HG02885 (cell line): ENCODE measurements at regions not wholly inside any gene's neighbourhood (a gene's known extent, or its start where the extent isn't known, plus 50 kb on each side); places are given as distances from the start of the nearest gene placed in this dataset.

ENCODE experiments used
- ATAC-seq: cut with Tn5 transposase; IDR thresholded peaks from one replicate; pipeline ENCODE4 v1.9.1; 2021; ENCODE audit warnings: mild to moderate bottlenecking; ENCODE audit not compliant: unreplicated experiment, poor library complexity

DNA sequence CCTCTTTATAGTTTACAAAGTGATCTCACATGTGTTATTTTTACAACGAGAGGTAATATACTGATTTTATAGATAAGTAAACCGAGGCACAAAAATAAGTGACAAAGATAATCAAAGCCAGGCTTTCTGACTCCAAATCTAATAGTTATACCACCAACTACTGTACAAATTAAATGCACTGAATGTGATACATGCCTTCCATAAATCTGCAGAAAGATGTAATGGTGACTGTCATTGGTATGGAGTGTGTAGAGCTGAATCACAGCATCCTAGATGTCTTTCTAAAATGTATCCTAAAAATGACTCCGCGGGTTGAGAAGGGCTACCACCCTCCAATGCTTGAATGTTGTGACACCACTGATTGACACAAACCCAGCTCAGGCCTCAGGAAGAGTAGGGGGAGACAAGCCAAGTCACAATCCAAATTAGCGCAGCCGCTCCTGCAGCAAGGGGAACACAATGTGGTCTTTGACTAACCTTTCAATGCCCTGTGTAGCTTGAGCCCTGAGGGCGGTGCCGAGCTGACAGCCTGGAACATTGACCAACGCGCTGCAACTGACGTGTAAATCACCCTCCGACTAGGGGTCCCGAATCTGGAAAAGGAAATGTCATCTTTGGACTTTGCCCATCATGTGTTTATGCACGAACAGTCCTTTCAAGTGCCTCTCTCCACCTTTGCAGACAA is 136.8 kb downstream of the OLIG3 start:
- no peak for ATAC-seq

DNA sequence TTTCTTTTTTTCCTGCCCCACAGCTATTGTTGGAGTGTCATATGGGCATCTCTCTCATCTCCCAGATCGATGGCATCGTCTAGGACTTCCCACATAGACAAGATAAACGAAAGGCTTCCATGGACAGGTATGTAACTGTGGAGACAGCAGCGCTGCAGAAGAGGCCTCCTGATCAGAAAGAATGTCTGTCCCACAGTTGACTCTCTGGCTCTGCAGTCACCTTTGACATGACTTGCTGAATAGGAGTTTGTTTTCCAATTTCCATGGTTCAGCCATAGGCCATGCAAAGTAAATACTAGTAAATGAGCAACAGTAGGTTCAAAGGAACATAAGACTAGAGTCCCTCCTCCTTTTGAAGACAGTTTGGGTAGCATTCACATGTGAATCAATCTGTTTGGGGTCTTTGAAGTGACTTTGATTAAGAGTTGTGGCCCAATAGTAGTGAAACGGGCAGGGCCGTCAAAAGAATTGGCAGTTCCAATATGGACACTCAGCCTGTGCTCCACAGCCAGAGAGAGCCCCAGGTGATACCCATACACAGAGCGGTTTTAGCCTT is 134.7 kb upstream of the IFNGR1 start:
- ATAC-seq = no peak

DNA sequence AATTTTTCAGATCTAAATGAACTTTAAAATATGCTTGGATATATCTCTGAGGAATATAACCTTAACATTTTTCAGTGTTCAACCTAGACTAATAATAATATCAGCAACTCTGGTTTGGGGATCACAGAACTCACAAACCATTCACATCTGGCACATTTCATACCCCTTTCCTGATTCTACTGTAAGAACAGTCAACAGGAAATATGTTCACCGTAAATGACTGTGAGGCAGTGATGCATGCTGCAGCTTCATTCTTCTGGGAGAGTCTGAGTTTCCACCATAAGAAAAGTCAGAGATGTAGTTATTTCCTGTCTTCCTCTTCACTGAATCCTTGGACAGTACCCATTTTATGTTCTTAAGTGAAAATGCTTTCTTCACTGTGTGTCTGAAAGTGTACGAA is 134.2 kb upstream of the IFNGR1 start:
- no peak for ATAC-seq

DNA sequence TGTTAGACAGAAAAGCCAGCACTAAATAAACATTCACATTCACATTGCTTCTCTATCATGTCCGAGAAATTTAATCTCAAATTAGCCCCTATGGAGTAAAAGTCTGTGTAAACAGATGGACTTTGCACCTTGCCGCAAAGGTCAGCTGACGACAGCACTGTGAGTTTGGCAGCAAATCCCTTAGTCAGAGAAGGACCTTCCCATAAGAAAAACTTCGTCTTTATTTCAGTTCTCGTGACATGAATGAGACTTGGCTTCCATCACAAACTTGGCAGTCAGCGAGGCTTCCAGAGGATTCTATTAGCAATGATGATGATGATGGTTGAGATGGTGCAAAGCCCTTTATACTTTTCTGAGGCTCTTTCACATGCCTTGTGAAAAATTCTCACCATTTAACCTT is 133.7 kb upstream of the IFNGR1 start:
- ATAC-seq = no peak

DNA sequence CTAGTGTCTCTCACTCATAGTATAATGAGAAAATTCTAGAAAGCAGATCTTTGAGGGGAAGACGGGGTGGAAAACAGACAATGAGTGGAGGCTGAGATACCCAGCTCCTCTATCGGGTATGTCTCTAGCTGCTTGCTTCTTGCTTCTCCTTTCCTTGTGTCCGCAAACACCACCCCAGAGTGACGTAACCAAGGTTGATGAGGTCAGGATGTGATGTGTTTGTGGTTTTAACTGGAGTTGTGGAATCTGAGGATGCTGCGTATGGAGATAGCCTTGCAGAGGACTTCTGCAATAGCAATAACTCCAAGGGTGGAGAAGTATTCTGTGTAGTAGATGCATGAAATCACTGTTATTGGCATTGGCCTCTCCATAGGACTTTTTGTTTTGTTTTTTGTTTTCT is 132.7 kb upstream of the IFNGR1 start:
- ATAC-seq = no peak

DNA sequence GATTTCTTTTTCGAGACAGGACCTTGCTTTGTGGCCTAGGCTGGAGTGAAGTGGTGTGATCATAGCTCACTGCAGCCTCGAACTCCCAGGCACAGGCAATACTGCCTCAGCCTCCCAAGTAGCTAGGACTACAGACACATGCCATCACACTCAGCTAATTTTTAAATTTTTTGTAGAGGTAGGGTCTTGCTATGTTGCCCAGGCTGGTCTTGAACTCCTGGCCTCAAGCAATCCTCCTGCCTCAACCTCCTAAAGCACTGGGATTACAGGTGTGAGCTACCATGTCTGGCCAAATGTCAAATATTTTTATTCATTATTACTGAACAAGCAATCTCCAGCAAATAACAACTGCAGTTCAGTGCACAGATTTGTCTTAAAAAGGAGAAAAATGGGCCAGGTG is 131.7 kb upstream of the IFNGR1 start:
- ATAC-seq = no peak

DNA sequence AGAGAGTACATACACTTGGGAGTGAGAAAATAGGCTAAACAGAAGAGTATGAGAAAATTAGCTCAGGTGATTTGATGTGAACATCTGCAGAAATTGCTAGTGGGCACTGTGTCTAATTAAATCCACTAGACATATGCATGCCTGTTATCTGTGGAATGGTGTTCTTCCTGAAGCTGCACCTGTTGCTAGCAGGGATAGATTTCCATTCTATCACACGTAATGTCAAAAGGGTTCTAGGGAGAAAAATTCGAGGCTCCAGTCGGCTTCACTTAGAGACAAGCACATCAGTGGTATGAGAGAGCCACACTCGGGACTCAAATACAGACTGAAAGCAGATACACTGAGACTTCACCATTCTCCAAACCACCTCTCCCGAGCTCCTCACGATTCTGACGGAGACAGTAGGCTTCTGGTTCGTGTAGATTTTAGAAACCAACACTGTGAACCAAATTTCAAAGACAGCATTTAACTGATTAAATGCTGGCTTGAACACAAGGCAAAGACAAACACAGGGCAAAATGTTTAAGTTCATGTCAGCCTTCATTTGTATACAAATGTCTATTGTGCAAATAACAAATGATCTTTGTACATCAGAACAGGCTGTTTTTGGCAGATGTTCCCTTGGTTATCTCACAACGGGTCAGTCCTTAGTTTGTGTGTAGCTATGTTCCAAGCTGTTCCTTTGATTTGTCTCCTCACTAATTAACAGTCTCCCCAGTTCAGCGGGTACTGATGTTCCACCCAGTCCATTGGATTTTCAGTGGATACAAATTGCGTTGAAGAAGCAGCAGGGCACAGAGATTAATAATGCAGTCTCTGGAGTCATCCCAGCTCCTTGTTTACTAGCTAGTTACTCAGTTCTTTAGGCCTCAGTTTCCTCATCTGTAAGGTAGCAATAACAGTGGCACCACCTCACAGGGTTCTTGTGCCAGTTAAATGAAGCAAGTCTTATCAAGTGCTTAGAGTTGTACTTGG is 131.0 kb upstream of the IFNGR1 start:
- no peak for ATAC-seq

DNA sequence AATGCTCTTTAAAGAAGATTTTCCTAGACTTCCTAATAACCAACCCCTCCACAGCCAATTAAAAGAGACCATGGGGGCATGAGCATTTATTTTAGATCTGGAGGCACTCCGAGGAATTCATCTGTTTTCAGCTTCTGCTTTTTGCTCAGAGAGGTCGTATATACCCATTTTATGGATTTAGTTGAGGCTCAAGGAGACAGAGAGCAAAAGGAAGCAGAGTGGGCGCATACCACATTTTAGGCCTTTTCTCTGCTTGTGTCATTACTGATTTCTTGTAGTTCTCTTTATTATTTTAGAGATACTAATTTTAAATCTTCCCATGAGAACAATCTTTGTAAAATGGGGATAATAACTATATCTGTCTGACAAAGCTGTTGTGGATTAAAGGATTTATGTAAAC is 129.6 kb upstream of the IFNGR1 start:
- ATAC-seq = no peak

DNA sequence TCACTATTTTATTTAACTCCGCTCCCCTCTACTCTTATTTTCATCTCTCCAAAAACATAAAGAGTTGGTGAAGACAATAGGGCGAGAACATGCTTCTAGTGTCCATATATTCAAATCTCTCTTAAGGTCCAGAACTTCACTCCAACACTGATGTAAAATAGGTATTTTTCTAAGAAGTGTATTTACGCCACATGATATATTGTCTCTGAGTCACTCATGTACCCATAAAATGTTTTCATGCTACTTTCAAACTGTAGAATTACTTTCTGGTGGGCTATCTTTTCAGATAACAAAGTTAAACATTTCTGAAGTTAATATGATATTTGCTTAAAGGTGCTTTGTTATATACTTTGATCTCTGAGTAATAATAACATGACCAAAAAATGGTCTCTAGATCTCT is 124.1 kb upstream of the IFNGR1 start:
- no peak for ATAC-seq

DNA sequence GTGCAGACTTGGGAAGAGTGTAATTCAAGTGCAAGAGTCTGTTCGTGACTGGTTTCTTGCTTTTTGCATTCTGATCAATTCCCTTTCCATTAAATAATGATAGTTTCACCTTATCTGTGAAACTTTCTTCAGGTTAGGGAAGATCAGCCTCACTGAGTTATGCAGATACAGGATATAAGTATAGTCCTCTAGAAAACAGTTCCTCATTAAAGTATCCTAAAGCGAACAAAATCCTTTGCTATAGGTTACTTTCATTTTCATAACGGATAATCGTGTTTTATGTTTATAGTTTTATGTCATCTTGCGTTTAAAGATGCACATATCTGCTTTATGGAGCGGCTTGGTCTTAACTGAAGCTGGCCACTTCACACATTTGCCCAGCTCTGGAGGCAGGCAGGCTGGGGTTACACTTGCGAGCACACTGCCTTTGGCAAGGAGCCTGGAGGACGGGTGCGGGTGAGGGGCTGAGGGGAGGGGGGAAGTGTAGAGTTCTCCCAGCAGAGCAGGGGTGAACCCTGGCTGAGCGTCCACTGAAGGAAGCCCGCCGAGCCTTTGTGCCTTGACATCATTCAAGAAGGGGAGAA is 123.5 kb upstream of the IFNGR1 start:
- no peak for ATAC-seq

DNA sequence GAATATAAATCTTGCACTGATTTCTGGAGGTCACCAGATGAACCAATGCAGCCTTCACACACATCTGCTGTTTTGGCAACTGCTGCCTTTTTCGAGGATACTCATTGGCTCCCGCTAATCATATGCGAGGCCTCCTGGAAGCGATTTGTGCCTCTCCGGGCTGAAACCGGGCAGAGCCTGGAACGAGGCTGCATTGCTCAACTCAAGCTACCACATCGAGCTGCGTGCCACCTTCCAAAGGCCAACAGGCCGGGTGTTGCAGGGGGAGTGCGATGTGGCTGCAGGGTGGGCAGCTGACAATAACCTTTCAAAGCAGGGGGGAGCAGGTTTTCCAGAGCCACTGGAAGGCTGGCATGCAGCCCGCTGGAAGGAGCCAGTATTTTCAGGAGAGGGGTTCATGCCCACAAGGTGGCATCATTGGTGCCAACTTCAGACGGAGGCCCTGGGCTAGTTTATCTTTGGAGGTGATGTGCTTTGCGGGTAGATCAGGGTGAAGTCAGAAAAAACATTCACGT is 122.6 kb upstream of the IFNGR1 start:
- ATAC-seq = no peak

DNA sequence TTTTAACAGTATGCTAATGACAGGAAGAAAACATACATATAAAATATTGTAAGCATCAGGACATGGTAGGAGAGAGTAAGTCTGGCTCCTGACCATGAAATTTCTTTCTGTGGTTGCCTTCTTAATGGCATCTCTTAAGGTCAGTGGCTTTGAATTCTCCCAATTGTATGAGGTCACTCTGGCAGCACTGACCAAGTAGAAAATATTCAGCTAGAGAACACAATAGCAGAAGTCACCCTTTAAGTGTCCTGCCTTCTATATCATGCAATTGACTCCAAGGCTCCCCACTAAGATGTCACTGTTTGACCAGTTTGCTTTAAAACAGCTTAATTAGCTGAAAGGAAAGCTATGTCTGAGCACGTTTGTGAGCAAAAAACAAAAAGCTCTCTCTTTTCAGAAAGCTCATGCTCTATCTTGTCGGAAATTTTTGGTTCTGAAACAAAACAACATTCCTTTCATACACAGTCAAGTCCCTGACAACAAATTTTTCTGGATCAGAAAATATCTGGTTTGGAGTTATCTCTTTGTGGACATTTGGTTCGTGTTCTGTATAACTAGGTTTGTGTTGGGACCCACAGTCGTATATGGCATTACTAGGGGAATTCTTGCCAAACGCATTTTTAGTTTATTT is 120.9 kb upstream of the IFNGR1 start:
- no peak for ATAC-seq

DNA sequence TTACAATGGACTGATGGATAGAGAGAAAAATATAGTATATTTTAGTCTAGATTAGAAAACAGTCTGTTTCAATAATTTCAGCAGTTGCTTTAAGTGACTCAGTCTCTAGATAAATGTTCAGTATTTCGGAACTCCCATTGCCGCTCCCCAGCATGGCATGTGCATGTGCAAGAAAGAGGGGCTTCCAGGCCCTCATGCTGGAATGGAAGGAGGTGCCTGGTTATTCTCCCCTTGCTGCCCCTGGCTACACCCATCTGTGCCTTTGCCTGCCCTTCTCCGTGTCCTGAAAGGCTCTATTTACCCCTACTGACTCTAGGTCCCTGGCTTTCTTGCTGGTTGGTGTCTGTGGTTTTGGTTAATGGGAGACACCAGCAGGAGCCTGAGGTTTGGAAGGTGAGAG is 115.7 kb upstream of the IFNGR1 start:
- ATAC-seq = no peak

DNA sequence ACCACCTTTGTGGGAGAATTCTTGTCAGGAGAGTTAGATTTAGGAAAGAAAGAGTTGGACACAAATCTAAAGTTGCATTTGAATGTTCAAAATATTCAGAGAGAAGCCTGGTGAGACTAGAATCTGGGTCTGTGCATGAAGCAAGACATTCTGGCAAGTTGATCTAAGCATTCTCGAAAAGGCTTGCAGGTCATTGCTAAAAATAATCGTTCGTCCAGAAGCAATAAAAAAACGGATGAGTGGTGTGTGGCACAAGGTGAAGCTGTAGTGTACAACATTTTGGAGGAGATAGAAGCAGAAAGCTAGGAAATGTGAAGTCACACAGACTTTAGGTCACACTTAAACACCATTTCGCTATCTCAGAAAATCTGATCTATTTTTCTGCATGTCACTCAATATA is 114.9 kb upstream of the IFNGR1 start:
- no peak for ATAC-seq

DNA sequence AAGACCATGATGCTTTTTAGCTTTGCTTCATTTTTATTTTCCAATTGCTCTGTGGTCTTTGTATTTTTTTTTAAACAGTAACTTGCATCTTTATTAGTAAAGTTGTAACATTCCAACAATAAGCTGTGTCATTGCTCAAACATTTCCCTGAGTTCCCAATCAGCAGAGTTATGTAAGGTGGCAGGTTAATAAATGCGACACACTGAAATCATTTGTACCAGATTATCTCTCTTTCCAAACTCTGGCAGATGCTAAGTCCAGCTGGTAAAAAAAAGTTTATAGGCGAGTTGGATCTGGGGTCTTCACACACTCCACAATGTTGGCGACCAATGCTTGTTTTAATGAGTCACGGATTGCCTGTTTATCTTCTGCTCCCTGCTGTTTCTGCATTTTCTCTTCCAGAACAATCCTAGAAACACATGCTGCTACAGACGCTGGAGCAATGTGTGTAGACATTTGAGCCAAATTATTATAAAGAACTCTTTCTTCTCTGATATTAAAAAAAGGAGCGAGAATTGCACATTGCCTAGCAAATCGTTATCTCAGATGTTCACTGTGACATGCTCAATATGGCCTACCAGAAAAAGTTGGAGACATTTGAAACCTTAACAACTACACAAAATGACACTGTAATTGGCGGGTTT is 113.6 kb upstream of the IFNGR1 start:
- no peak for ATAC-seq

DNA sequence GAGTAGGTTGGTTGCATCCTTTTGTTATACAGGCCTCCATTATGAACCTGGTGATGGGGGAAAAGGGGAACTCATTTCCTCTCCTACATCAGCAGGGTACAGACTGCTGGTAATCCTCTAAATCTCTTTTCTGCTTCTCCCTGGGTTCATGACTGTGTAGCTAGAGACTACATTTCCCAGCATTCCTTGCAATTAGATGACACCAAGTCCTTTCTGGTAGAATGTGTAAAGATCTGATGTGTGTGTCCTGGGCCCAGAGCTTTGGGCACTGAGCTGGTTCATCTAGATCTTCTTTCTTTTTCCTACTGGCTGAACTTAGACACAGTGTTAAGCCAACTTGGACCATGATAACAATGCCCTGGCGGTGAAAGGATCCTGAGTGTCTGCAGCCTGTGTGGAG is 104.7 kb upstream of the IFNGR1 start:
- ATAC-seq = no peak

DNA sequence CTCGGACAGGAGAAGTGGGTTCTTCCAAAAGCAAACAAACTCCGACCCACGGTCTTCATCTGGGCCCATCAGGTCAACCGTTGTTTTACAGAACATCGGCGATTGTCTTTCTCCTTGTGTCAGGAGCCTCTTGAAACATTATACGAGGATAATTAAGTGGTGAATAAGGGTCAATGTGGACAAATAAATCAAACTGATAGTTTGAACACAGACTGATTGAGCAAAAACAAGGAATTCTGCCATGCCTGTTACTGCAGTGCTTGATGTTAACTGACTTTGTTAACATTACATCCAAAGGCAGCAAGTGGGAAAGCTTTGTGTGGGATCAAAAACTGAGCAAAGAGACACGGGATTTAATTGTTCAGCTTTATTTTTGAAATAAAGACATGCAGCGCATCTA is 101.1 kb upstream of the IFNGR1 start:
- ATAC-seq = no peak

DNA sequence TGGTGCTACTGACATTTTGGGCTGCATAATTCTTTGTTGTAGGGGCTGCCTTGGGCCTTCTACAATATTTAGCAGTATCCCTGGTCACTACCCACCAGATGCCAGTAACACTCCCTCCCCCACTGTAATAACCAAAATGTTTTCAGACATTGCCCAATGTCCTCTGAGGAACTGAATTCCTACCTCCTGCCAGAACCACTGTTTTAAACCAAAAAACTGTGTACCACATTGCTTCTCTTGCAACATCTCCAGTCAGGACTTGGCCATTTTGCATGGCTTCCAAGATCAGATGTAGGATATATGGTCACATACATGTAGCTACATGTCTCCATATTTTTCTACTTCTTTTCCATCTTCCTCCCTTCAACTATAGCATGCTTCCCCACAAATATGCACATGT is 97.4 kb upstream of the IFNGR1 start:
- no peak for ATAC-seq

DNA sequence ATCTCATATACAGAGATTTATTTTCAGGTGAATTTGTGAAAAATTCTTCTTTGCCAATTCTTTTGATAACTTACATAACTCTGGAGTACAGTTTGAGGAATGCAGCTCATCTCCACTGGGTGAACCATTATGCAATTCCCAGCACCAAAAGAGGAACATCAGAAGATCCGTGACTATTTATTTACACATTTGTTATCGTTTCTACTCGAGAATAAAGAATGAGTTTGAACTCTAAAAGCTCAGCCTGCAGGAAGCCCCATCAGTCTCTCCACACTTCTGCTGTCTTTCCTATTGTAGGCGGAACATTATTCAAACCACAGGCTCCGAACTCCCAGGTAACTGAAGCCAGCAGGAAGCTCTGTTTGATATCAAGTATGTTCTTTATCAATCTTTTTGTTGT is 95.9 kb upstream of the IFNGR1 start:
- ATAC-seq = no peak
